ENCODE measurements at regions not wholly inside any gene's neighbourhood (a gene's known extent, or its start where the extent isn't known, plus 50 kb on each side); places are given as distances from the start of the nearest gene placed in this dataset.

- Histone ChIP-seq H3K27ac (no peak overlapping the region), H3K27me3 (no peaks in the 10 kb centered on the region), H3K36me3 (no peaks in the 10 kb centered on the region), H3K4me3 (no peak overlapping the region), H3K4me1 (no peaks in the 10 kb centered on the region), H3K9me3 (peaks cover 0 to 3% (median 0%) of the 10 kb centered on the region in 3 donors)
- intact Hi-C loops (cut with DNase I; ENCODE audit: low total_unique reads) = no loop called here
- TF ChIP-seq CTCF (IDR thresholded peaks at IDR 0.05) = no peak
- DNase-seq = no peak
Measured at GRCh38 chr11:80855426-80855825, 1414.6 kb upstream of the TENM4 start.

- intact Hi-C loops (cut with DNase I; ENCODE audit: low total_unique reads) = no loop called here
- DNase-seq = no peak
- Histone ChIP-seq H3K36me3 (no peaks in the 10 kb centered on the region), H3K4me3 (no peak overlapping the region), H3K9me3 (no peaks in the 10 kb centered on the region), H3K27me3 (no peaks in the 10 kb centered on the region), H3K27ac (no peak overlapping the region), H3K4me1 (no peaks in the 10 kb centered on the region)
- TF ChIP-seq CTCF (IDR thresholded peaks at IDR 0.05) = no peak
Measured at GRCh38 chr11:80849253-80849652, 1408.4 kb upstream of the TENM4 start.

GRCh38 chr11:80846979-80847378, 1406.1 kb upstream of the TENM4 start:
- Histone ChIP-seq H3K27me3 (no peaks in the 10 kb centered on the region), H3K27ac (no peak overlapping the region), H3K4me3 (no peak overlapping the region), H3K4me1 (no peaks in the 10 kb centered on the region), H3K36me3 (no peaks in the 10 kb centered on the region), H3K9me3 (no peaks in the 10 kb centered on the region)
- DNase-seq = no peak
- TF ChIP-seq CTCF (IDR thresholded peaks at IDR 0.05) = no peak
- intact Hi-C loops (cut with DNase I; ENCODE audit: low total_unique reads) = no loop called here

GRCh38 chr11:80846442-80846841, 1405.6 kb upstream of the TENM4 start:
- Histone ChIP-seq H3K27ac (no peak overlapping the region), H3K9me3 (no peaks in the 10 kb centered on the region), H3K4me3 (no peak overlapping the region), H3K4me1 (no peaks in the 10 kb centered on the region), H3K36me3 (no peaks in the 10 kb centered on the region), H3K27me3 (no peaks in the 10 kb centered on the region)
- DNase-seq = no peak
- TF ChIP-seq CTCF (IDR thresholded peaks at IDR 0.05) = no peak
- intact Hi-C loops (cut with DNase I; ENCODE audit: low total_unique reads) = no loop called here

- TF ChIP-seq CTCF (IDR thresholded peaks at IDR 0.05) = no peak
- no peaks in the 10 kb centered on the region for H3K36me3 ChIP-seq
- H3K27me3 ChIP-seq = no peaks in the 10 kb centered on the region
- no peaks in the 10 kb centered on the region for H3K9me3 ChIP-seq
- no peaks in the 10 kb centered on the region for H3K4me1 ChIP-seq
- no peak for DNase-seq
- intact Hi-C loops (cut with DNase I; ENCODE audit: low total_unique reads) = no loop called here
- no peak overlapping the region for H3K27ac ChIP-seq
- no peak overlapping the region for H3K4me3 ChIP-seq
Measured at GRCh38 chr11:80844110-80844819, 1403.4 kb upstream of the TENM4 start.

All from tibial artery (tissue), 4 donors.